Sigmoid colon (tissue), 4 donors: ENCODE measurements at regions not wholly inside any gene's neighbourhood (a gene's known extent, or its start where the extent isn't known, plus 50 kb on each side); places are given as distances from the start of the nearest gene placed in this dataset.

Experiments
- CTCF ChIP-seq, 4 experiments: fragments of 450-650 bp in 3 of 4; fragments of 200-600 bp in 1 of 4; IDR thresholded peaks; one replicate each; pipeline ENCODE4 v1.5.1; 2016 to 2019; ENCODE audit warnings: antibody characterized with exemption in 4 of 4, mild to moderate bottlenecking in 3 of 4, moderate library complexity in 2 of 4
- POLR2A ChIP-seq, 2 donors: fragments of 450-650 bp; IDR thresholded peaks; one replicate each; pipeline ENCODE4 v1.6.1; 2016; ENCODE audit warnings: antibody characterized with exemption in 2 of 2, mild to moderate bottlenecking in 2 of 2, moderate library complexity in 2 of 2
- POLR2AphosphoS5 ChIP-seq, 4 donors: sonication (generic); formaldehyde crosslinking; IDR thresholded peaks; one replicate each; pipeline ENCODE4 v1.6.1; 2017; ENCODE audit warnings: antibody characterized with exemption in 4 of 4

- TF ChIP-seq CTCF (IDR thresholded peaks at IDR 0.05) (no peak), POLR2A (IDR thresholded peaks at IDR 0.05) (no peak), POLR2AphosphoS5 (IDR thresholded peaks at IDR 0.05) (no peak)
Observed at GRCh38 chr18:27412556-27412955, 227.4 kb upstream of the CHST9 start.
